ENCODE measurements at regions not wholly inside any gene's neighbourhood (a gene's known extent, or its start where the extent isn't known, plus 50 kb on each side); places are given as distances from the start of the nearest gene placed in this dataset.

- TF ChIP-seq CTCF (IDR thresholded peaks at IDR 0.05) (no peak), POLR2A (IDR thresholded peaks at IDR 0.05) (no peak)
Observed at GRCh38 chr13:24624363-24624762, 55.8 kb upstream of the ATP12A start.

All from adrenal gland (tissue), 5 donors.